Thymus (tissue), 11 donors: ENCODE measurements at regions not wholly inside any gene's neighbourhood (a gene's known extent, or its start where the extent isn't known, plus 50 kb on each side); places are given as distances from the start of the nearest gene placed in this dataset.
"Not testable (repeated sequence)": the region's sequence is repeated elsewhere in the genome, so short reads cannot be mapped to it uniquely, and the experiment has no call there.

Source experiments
- DNase-seq, 9 donors: peaks; one replicate each; pipeline ENCODE4 v3.0.0-alpha.2; 2013; ENCODE audit warnings: low spot score in 9 of 9, low read depth in 6 of 9, missing footprints in 1 of 9
- H3K27ac ChIP-seq, 2 donors: one replicate each; pipeline ENCODE4 v1.5.1; 2013; ENCODE audit warnings: control low read depth in 1 of 2, low read depth in 1 of 2, low read length in 1 of 2, mild to moderate bottlenecking in 1 of 2, moderate library complexity in 1 of 2
- H3K27me3 ChIP-seq, 2 donors: one replicate each; pipeline ENCODE4 v1.5.1; 2013; ENCODE audit warnings: low read length in 1 of 2; ENCODE audit not compliant: control insufficient read depth in 2 of 2, insufficient read depth in 1 of 2
- H3K36me3 ChIP-seq, 2 donors: one replicate each; pipeline ENCODE4 v1.5.1; 2013; ENCODE audit warnings: low read length in 1 of 2, mild to moderate bottlenecking in 1 of 2, moderate library complexity in 1 of 2; ENCODE audit not compliant: control insufficient read depth in 2 of 2, insufficient read depth in 2 of 2
- H3K4me1 ChIP-seq, 2 donors: one replicate each; pipeline ENCODE4 v1.5.1; 2013; ENCODE audit warnings: low read length in 2 of 2; ENCODE audit not compliant: control insufficient read depth in 2 of 2, insufficient read depth in 2 of 2
- H3K4me3 ChIP-seq, 2 donors: one replicate each; pipeline ENCODE4 v1.5.1; 2013; ENCODE audit warnings: low read length in 2 of 2, control low read depth in 1 of 2, mild to moderate bottlenecking in 1 of 2
- H3K9me3 ChIP-seq, 2 donors: one replicate each; pipeline ENCODE4 v1.5.1; 2013; ENCODE audit warnings: low read length in 1 of 2, mild to moderate bottlenecking in 1 of 2; ENCODE audit not compliant: control insufficient read depth in 2 of 2, insufficient read depth in 1 of 2
- WGBS: extraction: QIAGEN DNeasy Blood & Tissue Kit; methylation state at CpG from one replicate; pipeline ENCODE4 v1.1.7; 2013; 5-methylcytosine and 5-hydroxymethylcytosine counted together
- donor health status: healthy.

DNA sequence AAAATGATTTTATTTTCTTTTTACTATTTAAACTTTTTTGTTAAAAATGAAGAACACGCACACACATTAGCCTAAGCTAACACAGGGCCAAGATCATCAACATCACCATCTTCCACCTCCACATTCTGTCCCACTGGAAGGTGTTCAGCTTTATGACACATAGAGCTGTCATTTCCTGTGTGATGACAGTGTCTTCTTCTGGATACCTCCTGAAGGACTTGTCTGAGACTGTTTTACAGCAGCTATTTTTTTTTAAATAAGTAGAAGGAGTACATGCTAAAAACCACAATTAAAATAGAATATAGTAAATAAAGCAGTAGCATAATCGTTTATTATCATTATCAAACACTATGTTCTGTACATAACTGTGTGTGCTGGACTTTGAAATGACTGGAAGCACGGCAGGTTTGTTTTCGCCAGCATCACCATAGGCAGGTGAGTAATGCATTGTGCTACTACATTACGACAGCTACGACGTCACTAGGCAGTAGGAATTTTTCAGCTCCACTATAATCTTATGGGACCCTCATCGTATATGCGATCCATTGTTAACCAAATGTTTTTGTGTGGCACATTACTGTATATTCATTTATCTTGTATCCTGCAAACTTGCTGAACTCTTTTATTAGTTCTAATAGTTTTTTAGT, 72.8 kb downstream of the KLF15 start:
- Histone ChIP-seq H3K27ac (no peak overlapping the region), H3K27me3 (peaks cover 20 to 37% of the 10 kb centered on the region in 2 donors), H3K4me3 (no peak overlapping the region), H3K4me1 (no peaks in the 10 kb centered on the region), H3K36me3 (no peaks in the 10 kb centered on the region), H3K9me3 (no peaks in the 10 kb centered on the region)
- whole genome bisulfite sequencing: 92% methylated on average over 9 of the region's 9 CpGs
- no peak for DNase-seq

- peaks cover 17 to 30% of the 10 kb centered on the region in 2 donors for H3K27me3 ChIP-seq
- not testable (repeated sequence) for H3K9me3 ChIP-seq, H3K27ac ChIP-seq, DNase-seq, H3K4me1 ChIP-seq, H3K4me3 ChIP-seq, H3K36me3 ChIP-seq
- WGBS: 96% methylated on average over 2 of the region's 2 CpGs
Observed at GRCh38 chr3:126283651-126284050, 73.6 kb downstream of the KLF15 start.

DNA sequence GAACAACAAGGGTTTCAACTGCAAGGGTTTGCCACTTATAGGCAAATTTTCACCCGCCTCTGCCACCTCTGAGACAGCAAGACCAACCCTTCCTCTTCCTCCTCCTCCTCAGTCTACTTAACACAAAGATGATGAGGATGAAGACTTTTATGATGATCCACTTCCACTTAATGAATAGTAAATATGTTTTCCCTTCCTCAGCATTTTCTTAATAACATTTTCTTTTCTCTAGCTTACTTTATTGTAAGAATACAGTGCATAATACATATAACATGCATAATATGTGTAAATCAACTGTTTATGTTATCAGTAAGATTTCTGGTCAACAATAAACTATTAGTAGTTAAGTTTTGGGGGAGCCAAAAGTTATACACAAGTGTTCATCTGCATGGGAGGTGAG, 77.4 kb downstream of the KLF15 start:
- WGBS: 95% methylated on average over 1 of the region's 1 CpG
- H3K4me1 ChIP-seq: no peaks in the 10 kb centered on the region
- H3K9me3 ChIP-seq: no peaks in the 10 kb centered on the region
- DNase-seq: no peak
- no peaks in the 10 kb centered on the region for H3K36me3 ChIP-seq
- H3K4me3 ChIP-seq: no peak overlapping the region
- no peaks in the 10 kb centered on the region for H3K27me3 ChIP-seq
- H3K27ac ChIP-seq: no peak overlapping the region

GRCh38 chr3:126277629-126278378, 79.4 kb downstream of the KLF15 start:
- H3K27ac ChIP-seq: no peak overlapping the region
- H3K36me3 ChIP-seq: no peaks in the 10 kb centered on the region
- no peaks in the 10 kb centered on the region for H3K4me1 ChIP-seq
- H3K27me3 ChIP-seq: no peaks in the 10 kb centered on the region
- DNase-seq: no peak
- WGBS: 92% methylated on average over 8 of the region's 8 CpGs
- H3K9me3 ChIP-seq: no peaks in the 10 kb centered on the region
- H3K4me3 ChIP-seq: no peak overlapping the region

DNA sequence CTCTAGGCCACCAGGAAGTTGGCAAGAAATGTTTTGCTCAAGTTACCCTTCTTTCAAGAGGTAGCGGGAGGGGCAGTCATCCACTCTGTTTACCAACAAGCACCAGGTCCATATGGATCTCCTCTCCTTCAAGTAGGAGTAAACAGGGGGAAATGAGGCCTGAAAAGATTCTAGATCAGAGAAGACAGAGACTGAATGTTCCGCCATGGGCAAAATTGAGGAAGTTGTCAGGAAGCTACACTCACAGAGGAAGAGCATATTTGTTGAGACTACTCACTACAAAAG, 81.6 kb downstream of the KLF15 start:
- H3K4me3 ChIP-seq: no peak overlapping the region
- no peaks in the 10 kb centered on the region for H3K36me3 ChIP-seq
- H3K9me3 ChIP-seq: no peaks in the 10 kb centered on the region
- WGBS: 91% methylated on average over 2 of the region's 2 CpGs
- no peaks in the 10 kb centered on the region for H3K27me3 ChIP-seq
- no peaks in the 10 kb centered on the region for H3K4me1 ChIP-seq
- DNase-seq: no peak
- no peak overlapping the region for H3K27ac ChIP-seq

GRCh38 chr3:126274735-126275619, 82.2 kb downstream of the KLF15 start:
- no peaks in the 10 kb centered on the region for H3K9me3 ChIP-seq
- 92% methylated on average over 10 of the region's 10 CpGs for WGBS
- H3K27me3 ChIP-seq: peaks cover 0 to 3% of the 10 kb centered on the region in 2 donors
- no peaks in the 10 kb centered on the region for H3K36me3 ChIP-seq
- no peak overlapping the region for H3K27ac ChIP-seq
- no peak overlapping the region for H3K4me3 ChIP-seq
- H3K4me1 ChIP-seq: no peaks in the 10 kb centered on the region
- DNase-seq: no peak

- Histone ChIP-seq H3K9me3 (no peaks in the 10 kb centered on the region), H3K27ac (no peak overlapping the region), H3K36me3 (no peaks in the 10 kb centered on the region), H3K4me3 (no peak overlapping the region), H3K27me3 (peaks cover 4 to 35% of the 10 kb centered on the region in 2 donors), H3K4me1 (no peaks in the 10 kb centered on the region)
- DNase-seq: no peak
- WGBS: 93% methylated on average over 9 of the region's 9 CpGs
Observed at GRCh38 chr3:126270145-126270811, 86.9 kb downstream of the KLF15 start.

DNA sequence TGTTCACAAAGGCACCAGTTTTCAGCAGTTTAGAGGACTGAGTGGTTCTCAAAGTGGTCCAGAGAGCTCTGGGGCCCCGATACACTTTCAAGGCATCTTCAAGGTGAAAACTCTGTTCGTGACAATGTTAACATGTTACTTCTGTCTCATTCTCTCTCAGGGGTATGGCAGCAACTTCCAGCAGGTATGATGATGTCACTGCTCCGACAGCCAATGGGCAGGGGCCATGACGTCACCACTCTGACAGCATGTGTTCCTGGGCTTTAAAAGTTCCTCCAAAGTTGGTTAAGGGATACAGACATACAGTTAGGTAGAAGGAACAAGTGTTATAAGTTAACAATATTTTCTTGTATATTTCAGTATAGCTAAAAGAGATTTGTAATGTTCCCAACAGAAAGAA, 87.9 kb downstream of the KLF15 start:
- Histone ChIP-seq H3K9me3 (no peaks in the 10 kb centered on the region), H3K36me3 (no peaks in the 10 kb centered on the region), H3K4me1 (no peaks in the 10 kb centered on the region), H3K27me3 (peaks cover 4 to 38% of the 10 kb centered on the region in 2 donors), H3K4me3 (no peak overlapping the region), H3K27ac (no peak overlapping the region)
- 88% methylated on average over 4 of the region's 4 CpGs for WGBS
- no peak for DNase-seq

- Histone ChIP-seq H3K36me3 (no peaks in the 10 kb centered on the region), H3K27me3 (peaks cover 4 to 38% of the 10 kb centered on the region in 2 donors), H3K4me1 (no peaks in the 10 kb centered on the region), H3K4me3 (no peak overlapping the region), H3K27ac (no peak overlapping the region), H3K9me3 (no peaks in the 10 kb centered on the region)
- DNase-seq: no peak
- WGBS: 97% methylated on average over 3 of the region's 3 CpGs
Observed at GRCh38 chr3:126268866-126269265, 88.3 kb downstream of the KLF15 start.
